ES-I3 (cell line): ENCODE measurements at regions not wholly inside any gene's neighbourhood (a gene's known extent, or its start where the extent isn't known, plus 50 kb on each side); places are given as distances from the start of the nearest gene placed in this dataset.

Experiments used
- H3K36me3 ChIP-seq: 2 replicates; pipeline ENCODE4 v1.6.1; 2013; ENCODE audit warnings: mild to moderate bottlenecking, low read length, control low read depth, moderate library complexity; ENCODE audit not compliant: insufficient read depth
- H3K4me1 ChIP-seq: 2 replicates; pipeline ENCODE4 v1.6.1; 2013; ENCODE audit warnings: mild to moderate bottlenecking, control low read depth, low read length; ENCODE audit not compliant: insufficient read depth
- H3K9ac ChIP-seq: 2 replicates; pipeline ENCODE4 v1.6.1; 2013; ENCODE audit warnings: low read depth, mild to moderate bottlenecking, low read length, moderate library complexity
- H3K9me3 ChIP-seq: 2 replicates; pipeline ENCODE4 v1.6.1; 2013; ENCODE audit warnings: mild to moderate bottlenecking, low read length, moderate library complexity; ENCODE audit not compliant: control insufficient read depth, insufficient read depth

GRCh38 chr18:75896865-75897264 lies 469.4 kb upstream of the SMIM21 start:
- Histone ChIP-seq H3K4me1 (peaks cover 8% of the 10 kb centered on the region), H3K9me3 (no peaks in the 10 kb centered on the region), H3K36me3 (no peaks in the 10 kb centered on the region), H3K9ac (no peak overlapping the region)

GRCh38 chr18:75895135-75895534 lies 467.6 kb upstream of the SMIM21 start:
- H3K36me3 ChIP-seq: no peaks in the 10 kb centered on the region
- H3K9me3 ChIP-seq: no peaks in the 10 kb centered on the region
- H3K4me1 ChIP-seq: peaks cover 8% of the 10 kb centered on the region
- no peak overlapping the region for H3K9ac ChIP-seq

GRCh38 chr18:75884728-75885127 lies 457.2 kb upstream of the SMIM21 start:
- Histone ChIP-seq H3K36me3 (no peaks in the 10 kb centered on the region), H3K4me1 (no peaks in the 10 kb centered on the region)

GRCh38 chr18:75880925-75881504 lies 453.5 kb upstream of the SMIM21 start:
- Histone ChIP-seq H3K36me3 (no peaks in the 10 kb centered on the region), H3K4me1 (no peaks in the 10 kb centered on the region), H3K9me3 (no peaks in the 10 kb centered on the region), H3K9ac (no peak overlapping the region)

More at GRCh38 chr18:75884728-75885127, 457.2 kb upstream of the SMIM21 start:
- Histone ChIP-seq H3K9ac (no peak overlapping the region), H3K9me3 (no peaks in the 10 kb centered on the region)

GRCh38 chr18:75880266-75880665 lies 452.8 kb upstream of the SMIM21 start:
- Histone ChIP-seq H3K4me1 (no peaks in the 10 kb centered on the region), H3K9me3 (no peaks in the 10 kb centered on the region), H3K9ac (no peak overlapping the region), H3K36me3 (no peaks in the 10 kb centered on the region)

- no peaks in the 10 kb centered on the region for H3K9me3 ChIP-seq
- H3K4me1 ChIP-seq: no peaks in the 10 kb centered on the region
- no peaks in the 10 kb centered on the region for H3K36me3 ChIP-seq
- H3K9ac ChIP-seq: no peak overlapping the region
These were observed 451.7 kb upstream of the SMIM21 start for GRCh38 chr18:75879196-75879595.

- Histone ChIP-seq H3K9me3 (no peaks in the 10 kb centered on the region), H3K36me3 (no peaks in the 10 kb centered on the region), H3K9ac (no peak overlapping the region), H3K4me1 (no peaks in the 10 kb centered on the region)
These were observed 448.1 kb upstream of the SMIM21 start for GRCh38 chr18:75875559-75875958.

- no peaks in the 10 kb centered on the region for H3K4me1 ChIP-seq
- H3K9me3 ChIP-seq: no peaks in the 10 kb centered on the region
- no peak overlapping the region for H3K9ac ChIP-seq
- no peaks in the 10 kb centered on the region for H3K36me3 ChIP-seq
These were observed 447.0 kb upstream of the SMIM21 start for GRCh38 chr18:75874401-75875089.

- H3K9me3 ChIP-seq: no peaks in the 10 kb centered on the region
- H3K9ac ChIP-seq: no peak overlapping the region
- H3K36me3 ChIP-seq: no peaks in the 10 kb centered on the region
- H3K4me1 ChIP-seq: no peaks in the 10 kb centered on the region
These were observed 444.1 kb upstream of the SMIM21 start for GRCh38 chr18:75871596-75871995.

- H3K4me1 ChIP-seq: no peaks in the 10 kb centered on the region
- H3K36me3 ChIP-seq: no peaks in the 10 kb centered on the region
- no peak overlapping the region for H3K9ac ChIP-seq
- H3K9me3 ChIP-seq: no peaks in the 10 kb centered on the region
These were observed 441.7 kb upstream of the SMIM21 start for GRCh38 chr18:75869162-75869561.

GRCh38 chr18:75868031-75868430 lies 440.5 kb upstream of the SMIM21 start:
- Histone ChIP-seq H3K9ac (no peak overlapping the region), H3K4me1 (no peaks in the 10 kb centered on the region), H3K36me3 (no peaks in the 10 kb centered on the region), H3K9me3 (no peaks in the 10 kb centered on the region)

- Histone ChIP-seq H3K9me3 (no peaks in the 10 kb centered on the region), H3K36me3 (no peaks in the 10 kb centered on the region), H3K9ac (no peak overlapping the region), H3K4me1 (no peaks in the 10 kb centered on the region)
These were observed 438.1 kb upstream of the SMIM21 start for GRCh38 chr18:75865639-75866038.

- no peaks in the 10 kb centered on the region for H3K9me3 ChIP-seq
- no peaks in the 10 kb centered on the region for H3K4me1 ChIP-seq
- H3K36me3 ChIP-seq: no peaks in the 10 kb centered on the region
- H3K9ac ChIP-seq: no peak overlapping the region
These were observed 437.3 kb upstream of the SMIM21 start for GRCh38 chr18:75864816-75865215.

GRCh38 chr18:75863696-75864095 lies 436.2 kb upstream of the SMIM21 start:
- H3K36me3 ChIP-seq: no peaks in the 10 kb centered on the region
- H3K9me3 ChIP-seq: no peaks in the 10 kb centered on the region
- H3K4me1 ChIP-seq: no peaks in the 10 kb centered on the region
- no peak overlapping the region for H3K9ac ChIP-seq

GRCh38 chr18:75862458-75862857 lies 435.0 kb upstream of the SMIM21 start:
- no peaks in the 10 kb centered on the region for H3K4me1 ChIP-seq
- H3K9ac ChIP-seq: no peak overlapping the region
- no peaks in the 10 kb centered on the region for H3K9me3 ChIP-seq
- no peaks in the 10 kb centered on the region for H3K36me3 ChIP-seq
